ENCODE measurements at regions not wholly inside any gene's neighbourhood (a gene's known extent, or its start where the extent isn't known, plus 50 kb on each side); places are given as distances from the start of the nearest gene placed in this dataset.

DNA sequence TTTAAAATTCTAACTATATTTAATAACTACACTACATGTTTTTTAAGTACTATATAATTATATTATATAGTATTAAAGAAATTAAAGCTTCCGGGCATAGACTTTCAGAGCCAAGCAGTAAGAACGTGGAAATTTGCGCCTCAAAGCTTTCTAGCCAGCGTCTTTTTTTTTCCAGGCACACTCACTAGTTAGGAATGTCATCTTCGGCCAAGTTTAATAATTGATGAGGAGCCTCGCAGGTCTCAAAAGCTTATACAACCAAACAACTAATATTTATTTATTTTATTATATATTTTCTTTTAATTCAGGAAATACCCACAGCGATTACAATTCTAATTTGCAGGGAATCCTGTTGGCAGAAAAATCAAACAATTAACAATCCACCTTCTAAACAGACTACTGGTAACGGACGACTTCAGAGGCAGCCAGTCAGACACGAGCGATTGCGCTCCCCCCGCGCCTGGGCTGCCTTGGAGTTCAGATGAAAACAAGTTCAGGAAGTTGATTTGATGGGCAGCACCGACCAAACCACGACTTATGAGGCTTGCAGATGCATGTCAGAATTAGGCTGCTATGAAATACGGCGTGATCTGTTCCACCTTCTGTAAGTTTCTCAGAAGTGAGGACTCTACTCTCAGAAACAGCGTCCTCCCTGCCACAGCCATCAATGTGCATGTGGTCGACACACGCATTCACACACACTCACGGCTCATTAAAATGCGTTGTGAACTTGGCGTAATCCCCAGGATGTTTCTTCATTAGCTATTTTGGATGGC, 431.8 kb upstream of the MGMT start:
- peak in 1 of 2 donors; percentile 35 for DNase-seq (ENCODE audit: low read depth in 2 of 2)

DNA sequence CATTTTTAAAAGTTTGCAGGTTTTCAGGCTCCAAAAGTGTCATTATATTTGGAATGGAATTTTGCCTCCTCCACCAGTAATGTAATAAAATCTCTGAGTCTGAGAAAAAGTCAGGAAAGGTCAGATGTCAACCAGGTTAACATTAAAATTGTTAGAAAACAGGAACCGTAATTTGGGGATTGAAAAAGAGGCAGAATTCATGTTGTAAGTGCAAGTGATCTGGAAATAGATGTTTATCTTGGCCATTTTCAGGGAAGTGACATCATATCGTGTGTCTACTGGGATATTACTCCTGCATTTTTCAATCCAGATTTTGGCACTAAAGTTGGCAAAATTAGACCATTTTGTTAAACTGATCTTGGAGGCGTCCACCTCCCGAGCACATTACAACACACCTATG, 428.5 kb upstream of the MGMT start:
- DNase-seq (ENCODE audit: low read depth in 2 of 2): no peak

DNA sequence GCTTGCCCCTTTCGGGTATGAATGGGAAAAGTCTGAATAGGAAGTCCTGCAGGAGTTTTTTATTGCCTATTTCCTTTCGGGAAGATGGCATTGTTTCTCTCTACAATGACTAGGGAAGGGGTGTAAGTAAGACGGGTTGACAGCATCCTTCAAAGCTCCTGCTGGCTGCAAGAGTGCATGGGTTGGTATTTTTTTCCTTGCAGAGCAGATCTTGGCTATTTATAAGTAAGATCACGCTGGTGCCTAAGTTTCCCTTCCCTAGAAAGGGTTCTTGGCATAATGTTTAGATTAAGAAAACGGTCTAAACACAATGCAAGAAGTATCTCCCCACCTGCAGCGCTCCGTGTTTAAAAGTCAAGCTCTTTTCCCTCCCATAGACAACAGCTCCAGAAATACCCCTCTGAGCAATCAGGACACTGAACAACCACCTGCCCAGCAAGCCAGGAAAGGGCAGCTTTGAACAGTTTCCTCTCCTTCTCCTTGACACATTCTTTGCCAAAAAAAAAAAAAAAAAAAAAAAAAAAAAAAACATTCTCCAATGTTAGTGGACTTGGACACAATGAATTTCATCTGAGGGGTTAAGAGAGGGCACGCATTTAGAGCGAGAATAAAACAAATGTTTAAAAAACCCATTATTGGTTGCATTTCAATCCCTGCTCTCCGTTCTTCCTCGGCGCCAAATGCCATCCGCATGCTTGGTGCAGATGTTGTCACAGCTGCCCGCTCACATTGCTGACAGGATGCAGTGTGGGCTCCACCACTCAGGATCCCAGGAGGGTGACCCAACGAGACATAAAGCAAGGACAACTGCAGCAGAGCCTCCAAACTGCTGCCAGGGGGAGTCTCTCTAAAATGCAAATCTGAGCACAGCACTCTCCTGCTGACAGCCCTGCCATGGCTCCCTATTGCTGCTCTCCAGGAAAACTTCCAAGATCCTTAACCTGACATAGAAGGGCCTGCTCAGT, 427.4 kb upstream of the MGMT start:
- no peak for DNase-seq (ENCODE audit: low read depth in 2 of 2)

DNA sequence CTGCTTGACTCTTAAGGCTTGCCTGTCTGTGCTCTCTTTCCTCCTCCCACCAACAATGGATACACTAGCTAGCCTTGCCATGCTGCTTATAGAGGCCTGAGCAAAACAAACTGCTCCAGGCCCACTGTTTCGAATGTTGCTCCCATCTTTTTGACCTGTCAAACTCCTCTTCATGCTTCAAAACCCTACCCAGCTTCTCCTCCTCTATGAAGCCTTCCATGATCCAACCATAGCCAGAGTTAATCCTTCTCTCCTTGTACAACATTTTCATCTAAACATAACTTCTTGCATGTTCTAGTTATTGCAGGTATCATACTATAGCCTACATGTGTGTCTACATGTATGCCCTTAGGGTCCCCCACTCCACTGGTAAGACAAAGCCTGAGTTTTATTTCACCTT, 426.7 kb upstream of the MGMT start:
- DNase-seq (ENCODE audit: low read depth in 2 of 2): no peak

DNA sequence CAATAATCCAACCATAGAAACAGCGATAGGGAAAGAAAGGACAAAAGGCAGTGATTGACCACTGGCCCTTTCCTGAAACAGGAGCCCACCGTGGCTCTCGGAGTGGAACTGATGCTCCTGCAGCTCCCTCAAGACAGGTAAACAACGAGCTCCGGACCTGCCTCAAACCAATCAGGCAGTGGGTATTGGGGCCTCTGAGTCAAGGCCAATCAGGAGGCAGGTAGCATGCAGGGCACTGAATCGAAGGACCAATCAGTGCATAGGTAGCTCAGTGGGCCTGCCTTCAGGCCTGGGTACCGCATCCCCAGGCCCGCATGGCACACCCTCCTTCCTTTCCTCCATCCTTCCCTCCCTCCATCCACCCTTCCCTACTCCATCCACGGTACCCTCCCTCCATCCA, 425.1 kb upstream of the MGMT start:
- no peak for DNase-seq (ENCODE audit: low read depth in 2 of 2)

DNA sequence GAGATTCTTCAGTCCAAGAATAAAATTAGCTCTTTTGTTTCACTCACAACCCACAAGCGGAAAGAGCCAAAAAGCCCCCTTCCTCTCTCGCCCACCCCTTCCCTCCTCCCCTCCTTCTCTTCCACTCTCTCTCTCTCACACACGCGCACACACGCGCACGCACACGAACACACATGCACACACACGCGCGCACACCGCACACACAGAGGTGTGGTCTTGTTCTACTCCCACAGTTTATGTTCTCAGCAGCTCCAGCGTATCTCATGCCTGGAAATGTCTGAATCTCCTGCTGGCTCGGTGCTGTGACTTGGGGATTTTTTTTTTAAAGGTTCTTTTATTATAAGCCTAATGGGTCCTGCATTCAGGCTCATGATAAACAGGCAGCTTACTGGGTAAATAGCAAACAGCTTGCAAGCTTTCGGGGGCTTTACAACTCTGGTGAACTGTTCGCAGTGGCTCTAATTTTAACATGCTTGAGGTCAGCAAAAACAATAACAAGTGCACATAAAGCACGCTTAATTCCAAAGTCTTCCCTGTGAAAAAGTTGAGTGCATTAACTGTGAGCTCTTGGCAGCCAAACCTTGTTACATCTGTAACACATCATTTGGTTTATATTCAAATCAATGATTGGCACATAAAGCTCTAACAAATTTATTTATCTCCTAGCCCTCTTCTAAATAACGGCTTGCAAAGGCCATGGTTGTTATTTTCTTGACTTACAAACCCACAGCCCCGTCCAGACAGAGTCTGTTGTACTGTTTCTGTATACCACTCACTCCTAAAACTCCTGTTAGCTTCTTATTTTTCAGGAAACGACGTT, 424.1 kb upstream of the MGMT start:
- DNase-seq (ENCODE audit: low read depth in 2 of 2): no peak

DNA sequence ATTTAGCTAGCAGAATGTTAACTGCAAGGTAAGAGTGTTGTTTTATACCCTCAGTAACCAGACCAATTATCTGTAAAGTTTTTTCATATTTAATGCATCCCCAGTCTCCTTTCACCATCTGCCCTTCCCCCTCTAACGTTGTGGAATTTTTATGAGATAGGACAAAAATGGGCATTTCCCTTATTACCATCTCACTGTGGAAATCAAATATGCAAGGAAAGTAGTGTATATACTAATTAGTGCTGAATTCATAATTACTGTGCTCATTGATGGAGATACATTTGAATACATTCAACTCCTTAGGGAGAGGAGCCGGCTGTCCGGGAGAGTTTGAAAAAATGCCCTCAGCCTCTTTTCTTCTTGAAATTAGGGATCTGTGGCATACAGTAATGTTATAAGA, 423.4 kb upstream of the MGMT start:
- no peak for DNase-seq (ENCODE audit: low read depth in 2 of 2)

DNA sequence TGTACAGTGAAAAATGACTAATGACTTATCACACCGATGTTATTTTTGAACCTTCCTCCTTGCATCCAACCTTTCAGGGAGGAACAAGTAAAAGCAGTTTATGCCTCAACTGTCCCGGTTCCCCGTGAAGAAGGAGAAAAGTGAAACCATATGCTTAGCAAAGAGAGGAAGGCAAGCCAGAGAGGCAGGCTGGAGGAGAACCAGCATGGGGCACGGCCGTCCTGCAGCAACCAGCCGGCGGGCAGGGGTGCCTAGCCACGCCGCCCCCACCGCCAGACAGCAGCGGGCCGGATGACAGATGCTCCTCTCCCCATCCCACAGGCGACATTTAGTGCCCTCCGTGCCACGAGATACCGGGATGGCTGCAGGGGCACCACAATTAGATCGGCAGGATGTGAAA, 421.4 kb upstream of the MGMT start:
- no peak for DNase-seq (ENCODE audit: low read depth in 2 of 2)

DNA sequence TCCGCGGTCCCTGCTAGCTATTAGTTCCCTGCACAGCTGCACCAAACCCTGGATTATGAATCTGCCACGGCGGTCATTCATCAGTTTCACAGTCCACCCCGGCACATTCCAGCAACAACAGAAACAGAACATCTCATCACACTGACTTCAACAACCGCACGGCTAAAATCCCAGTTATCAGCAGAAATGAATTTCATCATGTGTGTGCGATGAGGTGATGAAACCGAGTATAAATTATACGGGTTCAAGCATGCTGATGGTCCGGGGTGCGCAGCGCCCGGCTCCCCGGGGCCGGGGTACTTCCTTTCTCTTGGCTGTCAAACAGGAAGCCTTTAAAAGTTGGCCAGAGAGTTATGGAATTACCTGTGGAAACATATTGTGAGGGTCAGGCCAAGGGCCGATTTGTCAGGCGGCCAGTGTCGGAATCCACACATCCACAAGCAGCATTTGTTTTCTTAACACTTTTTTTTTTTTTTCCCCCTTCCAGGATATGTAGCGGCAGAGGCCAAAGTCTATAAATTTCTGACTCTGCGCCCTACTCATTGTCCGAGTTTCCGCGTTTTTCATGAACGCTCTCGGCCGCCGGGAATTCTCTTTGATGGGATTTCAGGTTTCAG, 420.9 kb upstream of the MGMT start:
- DNase-seq (ENCODE audit: low read depth in 2 of 2): no peak

DNA sequence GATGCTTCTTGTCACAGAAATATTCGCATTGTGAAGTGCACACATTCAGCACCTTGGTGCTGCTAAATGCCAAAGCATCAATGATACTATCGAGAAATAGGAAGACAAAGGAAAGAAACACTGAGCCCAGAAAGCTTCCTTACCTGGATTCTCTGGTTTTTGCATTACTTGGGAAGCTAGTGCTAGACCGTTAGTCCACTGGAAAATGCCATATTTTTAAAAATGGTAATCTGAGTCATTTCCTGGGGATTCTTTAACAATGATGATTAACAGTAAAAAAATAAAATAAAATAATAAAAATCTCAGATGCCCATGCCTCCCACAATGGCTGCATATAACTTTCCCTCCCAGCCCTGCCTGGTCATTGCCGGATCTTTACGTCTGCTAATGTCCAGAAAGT, 420.1 kb upstream of the MGMT start:
- DNase-seq (ENCODE audit: low read depth in 2 of 2): no peak

DNA sequence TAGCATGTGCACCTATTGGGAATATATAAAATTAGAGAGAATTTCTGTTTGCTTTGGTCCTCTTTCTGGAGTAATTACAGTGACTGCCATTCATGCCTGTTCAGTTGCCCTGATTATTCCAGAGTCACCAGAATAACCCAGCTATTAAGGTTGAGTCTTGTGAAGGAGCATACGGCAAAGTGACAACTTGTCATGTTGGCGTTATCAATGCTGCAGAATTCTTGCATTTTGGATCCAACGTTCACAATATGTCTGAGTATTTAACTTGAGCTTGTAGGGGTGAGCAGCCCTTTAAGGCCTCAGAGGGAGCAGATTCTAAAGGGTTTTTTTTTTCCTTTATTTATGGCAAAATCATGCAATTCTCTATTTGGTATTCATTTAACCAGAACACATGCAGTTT, 419.4 kb upstream of the MGMT start:
- no peak for DNase-seq (ENCODE audit: low read depth in 2 of 2)

DNA sequence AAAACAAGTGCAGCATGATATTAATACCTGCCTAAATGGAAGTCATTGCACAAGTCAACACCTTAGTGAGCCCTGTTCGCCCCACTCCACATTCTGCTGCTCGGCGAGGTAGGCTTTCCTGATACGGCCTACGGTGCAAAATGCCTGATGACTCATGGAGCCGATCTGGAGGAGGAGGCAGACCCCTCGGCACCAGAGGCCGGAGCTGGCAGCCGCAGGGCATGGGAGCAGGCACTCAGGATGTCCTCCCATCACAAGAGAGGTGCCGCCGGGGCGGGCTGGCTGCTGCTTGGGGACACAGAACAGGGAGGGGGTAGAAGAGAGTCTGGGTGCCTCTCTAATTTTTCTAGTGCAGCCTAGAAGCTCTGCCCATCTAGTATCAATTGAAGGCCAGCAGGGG, 418.5 kb upstream of the MGMT start:
- DNase-seq (ENCODE audit: low read depth in 2 of 2): no peak

DNA sequence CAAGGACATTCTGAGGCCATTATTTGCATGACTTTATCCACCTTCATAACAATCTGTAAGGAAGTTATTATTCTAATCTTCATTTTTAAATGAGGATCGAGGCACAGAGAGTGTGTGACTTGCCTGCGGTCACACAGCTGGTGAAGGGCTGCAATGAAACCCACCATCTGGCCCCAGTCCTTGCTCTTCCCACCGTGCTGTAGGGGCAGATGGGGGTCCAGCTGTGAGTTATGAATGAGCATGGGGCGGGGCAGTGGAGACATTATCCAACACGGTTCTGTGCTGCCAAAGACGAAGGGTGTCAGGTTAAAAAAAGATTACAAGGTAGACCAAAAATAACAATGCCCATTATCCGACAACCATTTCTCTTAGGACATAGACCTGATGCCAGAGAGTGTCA, 417.5 kb upstream of the MGMT start:
- DNase-seq (ENCODE audit: low read depth in 2 of 2): no peak

DNA sequence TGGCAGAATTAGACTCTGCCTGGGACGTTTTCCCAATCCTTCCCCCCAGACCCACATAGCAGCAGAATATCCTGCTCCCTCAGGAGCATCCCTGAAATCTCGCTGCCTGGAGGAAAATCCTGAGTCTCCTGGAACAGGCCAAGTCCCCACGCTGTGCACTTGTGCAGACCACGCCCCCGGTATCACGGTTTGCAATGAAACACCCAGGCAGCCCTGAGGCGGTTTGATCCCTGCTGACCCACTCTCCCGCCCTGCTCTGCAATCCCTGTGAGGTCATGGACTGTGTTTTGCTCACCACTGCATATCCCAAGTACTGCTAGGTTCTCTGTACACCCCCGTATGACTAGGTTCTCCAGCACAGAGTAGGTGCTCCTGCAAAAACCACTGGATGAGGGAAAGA, 411.8 kb upstream of the MGMT start:
- no peak for DNase-seq (ENCODE audit: low read depth in 2 of 2)

DNA sequence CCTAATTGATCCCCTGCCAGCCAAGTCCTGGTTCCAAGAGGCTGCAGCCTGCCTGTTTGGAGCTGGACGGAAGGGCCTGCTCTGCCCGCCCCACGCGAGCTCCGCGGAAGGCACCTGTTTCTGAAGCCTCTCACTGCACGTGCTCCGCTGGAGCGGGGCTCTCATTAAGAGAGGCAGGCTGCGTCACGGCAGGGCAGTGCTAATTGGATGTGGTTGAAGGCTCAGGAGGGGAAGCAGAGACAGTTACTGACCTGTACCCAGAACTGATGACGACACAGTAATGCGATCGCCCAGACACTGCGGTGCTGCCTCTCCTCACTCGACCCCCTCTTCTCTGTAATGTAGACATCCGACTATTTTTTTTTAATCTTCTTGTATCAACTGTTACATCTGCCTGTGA, 411.1 kb upstream of the MGMT start:
- no peak for DNase-seq (ENCODE audit: low read depth in 2 of 2)

DNA sequence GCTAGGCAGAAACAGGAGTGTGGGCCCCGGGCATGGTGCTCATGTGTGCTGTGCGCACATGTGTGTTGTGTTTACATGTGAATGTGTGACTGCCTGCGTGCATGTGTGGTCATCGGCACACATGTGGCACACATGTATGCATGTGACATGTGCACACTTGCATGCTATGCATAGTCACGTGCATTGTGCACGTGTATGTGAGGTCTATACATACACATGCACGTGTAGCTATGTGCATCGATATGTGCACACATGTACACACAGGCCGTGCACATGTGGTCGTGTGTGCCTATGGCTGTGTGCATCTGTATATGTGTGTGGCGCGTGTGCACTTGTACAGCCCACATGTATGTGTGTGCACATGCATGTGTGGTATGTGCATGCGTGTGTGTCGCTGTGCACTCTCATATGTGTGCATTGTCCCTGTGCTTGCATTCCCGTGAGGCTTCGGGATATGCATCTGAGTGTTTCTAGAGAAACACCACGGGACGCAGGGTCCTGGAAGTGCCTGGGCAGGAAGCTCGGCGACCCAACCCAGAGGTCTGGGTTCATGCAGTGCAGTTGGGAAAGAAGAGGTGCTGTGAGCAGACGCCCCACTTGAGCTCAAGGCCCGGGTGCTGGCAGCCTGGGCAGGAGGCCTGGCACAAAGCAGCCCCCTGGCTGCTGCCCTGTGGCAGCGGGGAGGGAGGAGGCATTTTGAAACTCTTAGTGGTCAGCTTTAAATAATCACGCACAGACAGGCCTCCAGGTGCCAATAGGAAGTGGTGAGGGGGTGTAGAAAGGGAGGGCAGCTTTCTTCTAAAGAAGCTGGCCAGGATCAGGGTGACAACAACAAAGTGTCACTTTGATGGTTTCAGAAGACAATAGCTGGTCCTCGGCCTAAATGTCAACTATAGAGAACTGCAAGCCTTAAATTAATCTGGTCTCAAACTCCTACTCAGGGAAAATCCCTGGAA, 410.0 kb upstream of the MGMT start:
- no peak for DNase-seq (ENCODE audit: low read depth in 2 of 2)

DNA sequence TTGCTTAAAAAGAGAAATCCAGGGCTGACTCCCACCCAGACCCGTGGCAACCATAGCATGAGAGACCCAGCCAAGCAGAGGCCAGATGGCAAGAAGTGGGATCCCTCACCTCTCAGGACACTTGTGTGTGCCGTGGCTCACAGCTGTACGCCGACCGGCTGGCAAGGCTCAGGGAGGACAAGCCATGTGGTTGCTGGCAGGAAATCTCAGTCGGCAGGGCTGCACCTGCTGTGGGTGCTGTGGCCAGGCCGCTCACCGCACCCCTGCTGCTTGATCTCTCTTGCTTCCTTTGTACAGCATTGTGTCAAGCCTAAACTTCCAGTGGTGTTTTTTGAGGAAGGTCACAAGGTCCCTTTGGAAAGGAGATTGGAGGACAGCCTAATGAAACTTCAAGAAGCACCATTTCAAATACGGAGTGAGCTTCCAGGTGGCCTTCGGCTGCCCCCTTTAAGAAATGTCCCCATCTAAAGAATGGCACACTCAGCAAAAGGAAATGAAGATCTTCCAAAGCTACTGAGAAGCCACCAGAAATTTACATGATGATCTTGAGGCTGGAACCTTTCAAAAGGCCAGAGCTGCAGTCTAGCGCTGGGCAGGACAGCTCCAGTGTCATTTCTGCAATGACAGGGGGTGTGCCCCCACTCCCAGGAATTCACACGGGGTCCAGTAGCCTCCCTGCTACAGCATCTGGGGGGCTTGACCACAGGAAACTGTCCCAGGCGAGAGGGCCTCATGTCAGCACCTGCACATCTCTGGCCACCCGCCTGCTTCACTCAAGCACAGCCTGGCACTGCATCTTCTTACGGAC, 409.0 kb upstream of the MGMT start:
- peak in 1 of 2 donors; percentile 31 for DNase-seq (ENCODE audit: low read depth in 2 of 2)

DNA sequence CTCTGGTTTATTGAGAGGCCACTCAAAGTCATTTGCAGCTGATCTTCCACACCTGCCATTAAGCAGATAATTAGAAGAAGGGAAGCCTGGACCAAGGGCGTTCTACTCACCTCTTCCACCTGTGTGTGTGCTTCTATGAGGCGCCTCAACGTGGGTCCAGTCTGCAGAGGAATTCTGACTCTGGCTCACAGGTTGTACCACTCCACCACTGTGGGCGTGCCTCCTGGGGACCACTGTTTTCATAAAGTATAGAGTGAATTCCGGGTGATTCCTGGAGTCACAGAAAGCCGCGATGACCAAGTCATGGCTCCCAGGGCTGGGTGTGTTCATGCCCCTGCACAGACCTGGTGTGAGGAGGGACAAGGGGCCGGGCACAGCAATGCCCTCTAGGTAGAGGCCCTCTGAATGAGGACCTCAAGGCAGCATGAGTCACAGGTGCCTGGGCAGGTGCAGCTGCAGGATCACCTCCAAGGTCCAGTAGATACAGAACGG, 408.3 kb upstream of the MGMT start:
- no peak for DNase-seq (ENCODE audit: low read depth in 2 of 2)

DNA sequence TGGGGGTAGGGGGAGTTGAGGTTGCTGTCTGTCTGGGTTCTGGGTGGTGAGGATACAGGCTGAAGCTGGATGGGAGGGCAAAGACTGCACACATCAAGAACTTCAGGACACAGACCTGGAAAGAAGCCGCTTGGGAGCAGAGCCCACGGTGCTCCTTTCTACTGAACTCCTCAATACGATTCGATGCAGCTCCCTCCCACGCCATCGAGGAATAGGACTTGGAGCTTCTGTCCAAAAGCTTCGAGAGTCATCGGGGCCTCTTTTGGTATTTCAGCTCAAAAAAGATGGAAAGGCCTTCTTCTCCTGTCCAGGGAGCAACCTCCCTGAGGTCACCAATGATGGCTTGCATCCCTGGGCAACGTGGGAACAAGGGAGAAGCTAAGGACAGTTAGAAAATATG, 407.1 kb upstream of the MGMT start:
- no peak for DNase-seq (ENCODE audit: low read depth in 2 of 2)

DNA sequence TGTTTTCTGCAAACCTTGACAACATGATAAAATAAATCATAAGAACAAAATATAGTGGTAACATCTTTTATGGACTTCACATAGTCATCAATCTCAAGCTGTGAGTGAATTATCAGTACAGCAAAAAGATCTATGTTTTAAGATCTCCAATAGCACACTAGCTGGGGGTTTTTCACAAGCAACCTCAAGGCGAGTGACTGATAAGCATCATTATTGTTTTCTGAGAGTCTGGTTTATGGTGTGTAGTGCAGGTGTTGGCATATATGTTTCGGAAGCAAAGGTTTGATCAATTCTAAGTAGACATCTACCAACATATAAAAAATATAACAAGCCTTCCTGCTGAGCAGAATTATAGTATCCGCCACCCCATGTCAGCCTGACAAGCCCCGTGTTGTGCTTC, 403.8 kb upstream of the MGMT start:
- no peak for DNase-seq (ENCODE audit: low read depth in 2 of 2)

All from stimulated activated CD8-positive, alpha-beta memory T cell treated with anti-CD3 and anti-CD28 coated beads, Interleukin-7, amount 100 ng/mL, for 1 hour (primary cell).